Esophagus squamous epithelium (tissue), 5 donors: ENCODE measurements at regions not wholly inside any gene's neighbourhood (a gene's known extent, or its start where the extent isn't known, plus 50 kb on each side); places are given as distances from the start of the nearest gene placed in this dataset.

Experiments
- DNase-seq: peaks from one replicate; lab custom pipeline; 2025; lab: John Stamatoyannopoulos, UW
- H3K27ac ChIP-seq, 4 donors: fragments of 200-600 bp; sonication (generic); one replicate each; pipeline ENCODE4 v1.5.1; 2016 to 2019; ENCODE audit warnings: mild to moderate bottlenecking in 1 of 4
- H3K27me3 ChIP-seq, 4 donors: fragments of 200-600 bp; sonication (generic); 1 replicate in 3 of 4; 2 replicates in 1 of 4; pipeline versions ENCODE4 v1.5.1 to v1.6.0; 2017 to 2021; ENCODE audit warnings: antibody characterized with exemption in 1 of 4
- H3K36me3 ChIP-seq, 3 donors: fragments of 200-600 bp; sonication (generic); one replicate each; pipeline ENCODE4 v1.5.1; 2016 to 2019
- H3K4me1 ChIP-seq, 3 donors: fragments of 200-600 bp; sonication (generic); one replicate each; pipeline ENCODE4 v1.5.1; 2017 to 2019
- H3K4me3 ChIP-seq, 4 donors: fragments of 200-600 bp; sonication (generic); 1 replicate in 3 of 4; 2 replicates in 1 of 4; pipeline ENCODE4 v1.5.1; 2016 to 2019; ENCODE audit warnings: mild to moderate bottlenecking in 2 of 4, moderate library complexity in 1 of 4
- H3K9me3 ChIP-seq, 3 donors: fragments of 200-600 bp; sonication (generic); one replicate each; pipeline ENCODE4 v1.5.1; 2016 to 2019
- CTCF ChIP-seq, 6 experiments: fragments of 450-650 bp in 4 of 6; fragments of 200-600 bp in 2 of 6; sonication (generic) in 2 of 6; IDR thresholded peaks; one replicate each; pipeline ENCODE4 v1.5.1; 2016 to 2019; ENCODE audit warnings: antibody characterized with exemption in 6 of 6, mild to moderate bottlenecking in 4 of 6, moderate library complexity in 4 of 6
- POLR2A ChIP-seq, 4 donors: fragments of 450-650 bp; IDR thresholded peaks; one replicate each; pipeline ENCODE4 v1.6.1; 2017; ENCODE audit warnings: antibody characterized with exemption in 4 of 4, mild to moderate bottlenecking in 4 of 4, moderate library complexity in 3 of 4
- WGBS, 2 donors: methylation state at CpG; one replicate each; pipeline ENCODE4 v1.1.5; 2018; 5-methylcytosine and 5-hydroxymethylcytosine counted together
- intact Hi-C: fragments of 100-400 bp; cut with DNase I; formaldehyde crosslinking; loops from one replicate; pipeline ENCODE4 v1.15.0; 2022
- donor health status: DM: yes; HTN: yes; CAD: no.

GRCh38 chr12:105721891-105722290, 391.4 kb downstream of the C12orf75 start:
- WGBS, 2 donors = 25 to 36% methylated on average over 2 of the region's 2 CpGs
- intact Hi-C loops = no loop called here
- H3K27me3 ChIP-seq = peaks cover 0 to 11% (median 0%) of the 10 kb centered on the region in 4 donors
- no peaks in the 10 kb centered on the region for H3K9me3 ChIP-seq
- no peak overlapping the region for H3K27ac ChIP-seq
- H3K36me3 ChIP-seq = no peaks in the 10 kb centered on the region
- no peak for DNase-seq
- peaks cover 0 to 8% (median 0%) of the 10 kb centered on the region in 3 donors for H3K4me1 ChIP-seq
- TF ChIP-seq POLR2A (IDR thresholded peaks at IDR 0.05) (no peak), CTCF (IDR thresholded peaks at IDR 0.05) (no peak)
- no peak overlapping the region for H3K4me3 ChIP-seq

GRCh38 chr12:105723066-105723465, 392.6 kb downstream of the C12orf75 start:
- no peak overlapping the region for H3K4me3 ChIP-seq
- H3K27me3 ChIP-seq = peaks cover 0 to 11% (median 0%) of the 10 kb centered on the region in 4 donors
- intact Hi-C loops = no loop called here
- 85 to 86% methylated on average over 2 of the region's 2 CpGs for WGBS, 2 donors
- H3K27ac ChIP-seq = no peak overlapping the region
- peaks cover 0 to 8% (median 0%) of the 10 kb centered on the region in 3 donors for H3K4me1 ChIP-seq
- no peak for TF ChIP-seq CTCF (IDR thresholded peaks at IDR 0.05)
- TF ChIP-seq POLR2A (IDR thresholded peaks at IDR 0.05) = no peak
- no peak for DNase-seq
- no peaks in the 10 kb centered on the region for H3K9me3 ChIP-seq
- no peaks in the 10 kb centered on the region for H3K36me3 ChIP-seq

- 73 to 91% methylated on average over 3 of the region's 3 CpGs for WGBS, 2 donors
- intact Hi-C loops = no loop called here
- TF ChIP-seq CTCF (IDR thresholded peaks at IDR 0.05) = no peak
- no peak for TF ChIP-seq POLR2A (IDR thresholded peaks at IDR 0.05)
- Histone ChIP-seq H3K4me1 (peaks cover 0 to 8% (median 0%) of the 10 kb centered on the region in 3 donors), H3K4me3 (no peak overlapping the region), H3K36me3 (no peaks in the 10 kb centered on the region), H3K9me3 (no peaks in the 10 kb centered on the region), H3K27me3 (peaks cover 0 to 11% (median 0%) of the 10 kb centered on the region in 4 donors), H3K27ac (no peak overlapping the region)
- no peak for DNase-seq
These were observed 393.0 kb downstream of the C12orf75 start for GRCh38 chr12:105723494-105723893.

GRCh38 chr12:105724641-105725040, 394.1 kb downstream of the C12orf75 start:
- Histone ChIP-seq H3K27me3 (peaks cover 0 to 11% (median 0%) of the 10 kb centered on the region in 4 donors), H3K36me3 (no peaks in the 10 kb centered on the region), H3K9me3 (no peaks in the 10 kb centered on the region), H3K4me3 (no peak overlapping the region), H3K4me1 (peaks cover 0 to 8% (median 0%) of the 10 kb centered on the region in 3 donors), H3K27ac (no peak overlapping the region)
- no peak for TF ChIP-seq CTCF (IDR thresholded peaks at IDR 0.05)
- TF ChIP-seq POLR2A (IDR thresholded peaks at IDR 0.05) = no peak
- intact Hi-C loops = no loop called here
- WGBS, 2 donors = 29 to 42% methylated on average over 4 of the region's 4 CpGs
- DNase-seq = no peak

- no peaks in the 10 kb centered on the region for H3K36me3 ChIP-seq
- peaks cover 0 to 8% (median 0%) of the 10 kb centered on the region in 3 donors for H3K4me1 ChIP-seq
- H3K27me3 ChIP-seq = peaks cover 0 to 11% (median 0%) of the 10 kb centered on the region in 4 donors
- DNase-seq = no peak
- H3K27ac ChIP-seq = no peak overlapping the region
- H3K9me3 ChIP-seq = no peaks in the 10 kb centered on the region
- TF ChIP-seq POLR2A (IDR thresholded peaks at IDR 0.05) = no peak
- intact Hi-C loops = no loop called here
- no peak overlapping the region for H3K4me3 ChIP-seq
These were observed 394.6 kb downstream of the C12orf75 start for GRCh38 chr12:105725054-105725453.
